ENCODE measurements at regions not wholly inside any gene's neighbourhood (a gene's known extent, or its start where the extent isn't known, plus 50 kb on each side); places are given as distances from the start of the nearest gene placed in this dataset.
"Not testable (repeated sequence)": the region's sequence is repeated elsewhere in the genome, so short reads cannot be mapped to it uniquely, and the experiment has no call there.

DNA sequence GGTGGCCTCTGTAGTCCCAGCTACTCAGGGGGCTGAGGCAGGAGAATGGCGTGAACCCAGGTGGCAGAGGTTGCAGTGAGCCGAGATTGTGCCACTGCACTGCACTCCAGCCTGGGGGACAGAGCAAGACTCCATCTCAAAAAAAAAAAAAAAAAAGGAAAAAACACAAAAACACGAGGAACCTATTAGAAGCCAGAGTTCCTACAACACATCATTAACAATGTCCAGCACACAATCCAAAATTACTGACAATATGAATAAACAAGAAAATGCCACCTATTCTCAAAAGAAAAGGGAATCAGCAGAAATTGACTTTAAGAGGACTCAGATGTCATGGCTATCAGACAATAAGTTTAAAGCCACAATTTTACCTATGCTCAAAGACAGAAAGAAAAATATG lies 57.3 kb upstream of the HS3ST3A1 start:
- H3K9me3 ChIP-seq (ENCODE audit: control insufficient read depth, low read depth, low read length); DNase-seq; H3K36me3 ChIP-seq (ENCODE audit: control insufficient read depth, insufficient read depth, low read length); H3K4me1 ChIP-seq (ENCODE audit: control insufficient read depth, insufficient read depth, low read length); H3K4me3 ChIP-seq (ENCODE audit: low read length); H3K27me3 ChIP-seq (ENCODE audit: control insufficient read depth, insufficient read depth, low read length); H3K27ac ChIP-seq (ENCODE audit: low read length): not testable (repeated sequence)
- WGBS (ENCODE audit: insufficient coverage, low lambda C conversion rate), result no CpG with 5 or more reads among the region's 3 CpGs

DNA sequence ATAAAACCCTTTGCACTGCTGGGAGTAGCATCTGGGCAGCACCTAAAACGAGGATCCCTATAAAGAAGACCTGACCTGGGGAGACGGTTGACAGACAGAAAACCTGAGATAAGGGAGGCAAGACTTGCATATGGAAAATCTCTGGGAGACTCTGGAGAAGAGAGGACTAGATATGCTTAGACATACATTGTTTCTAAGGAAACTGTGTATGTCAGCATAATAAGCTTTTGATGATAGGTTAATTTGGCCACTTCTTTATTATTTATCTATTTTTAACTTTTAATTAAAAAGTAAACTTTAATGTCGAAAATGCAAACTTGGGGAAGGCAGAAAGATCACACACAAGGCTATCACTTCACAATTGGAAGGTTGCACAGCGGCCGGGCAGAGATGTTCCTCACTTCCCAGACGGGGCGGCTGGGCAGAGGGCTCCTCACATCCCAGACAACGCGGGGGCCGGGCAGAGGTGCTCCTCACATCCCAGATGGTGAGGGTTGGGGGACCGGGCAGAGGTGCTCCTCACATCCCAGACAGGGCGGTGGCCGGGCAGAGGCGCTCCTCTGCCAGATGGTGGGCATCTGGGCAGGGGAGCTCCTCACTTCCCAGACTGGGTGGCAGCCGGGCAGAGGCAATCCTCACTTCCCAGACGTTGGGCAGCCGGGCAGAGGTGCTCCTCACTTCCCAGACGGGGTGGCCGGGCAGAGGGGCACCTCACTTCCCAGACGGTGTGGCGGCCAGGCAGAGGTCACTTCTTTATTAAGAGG lies 64.3 kb upstream of the HS3ST3A1 start:
- H3K4me1 ChIP-seq (ENCODE audit: control insufficient read depth, insufficient read depth, low read length), result no peaks in the 10 kb centered on the region
- no peak overlapping the region for H3K27ac ChIP-seq (ENCODE audit: low read length)
- 93% methylated on average over 3 of the region's 21 CpGs for WGBS (ENCODE audit: insufficient coverage, low lambda C conversion rate)
- no peaks in the 10 kb centered on the region for H3K27me3 ChIP-seq (ENCODE audit: control insufficient read depth, insufficient read depth, low read length)
- H3K4me3 ChIP-seq (ENCODE audit: low read length), result no peak overlapping the region
- H3K36me3 ChIP-seq (ENCODE audit: control insufficient read depth, insufficient read depth, low read length), result no peaks in the 10 kb centered on the region
- DNase-seq, result no peak
- H3K9me3 ChIP-seq (ENCODE audit: control insufficient read depth, low read depth, low read length), result peaks cover 13% of the 10 kb centered on the region

DNA sequence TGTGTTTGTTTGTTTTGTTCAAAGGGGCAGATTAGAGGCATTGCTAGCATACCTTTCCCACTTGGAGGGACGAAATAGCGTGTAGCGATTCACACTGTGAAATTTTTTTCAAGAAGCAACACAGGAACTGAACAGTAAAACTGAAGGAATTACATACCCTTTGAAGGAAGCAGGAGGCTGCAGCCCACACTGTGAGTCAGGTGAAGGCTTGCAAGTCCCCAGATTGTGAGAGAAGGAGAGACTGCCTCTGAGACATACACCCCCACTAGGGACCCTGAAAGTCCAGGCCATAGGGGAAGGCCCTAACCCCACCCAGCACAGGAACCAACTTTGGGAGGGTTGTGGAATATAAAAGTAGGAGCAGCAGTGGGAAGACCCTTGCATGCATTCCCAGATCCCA lies 69.6 kb upstream of the HS3ST3A1 start:
- Histone ChIP-seq H3K27ac (ENCODE audit: low read length) (no peak overlapping the region), H3K36me3 (ENCODE audit: control insufficient read depth, insufficient read depth, low read length) (no peaks in the 10 kb centered on the region), H3K4me1 (ENCODE audit: control insufficient read depth, insufficient read depth, low read length) (no peaks in the 10 kb centered on the region), H3K4me3 (ENCODE audit: low read length) (no peak overlapping the region), H3K9me3 (ENCODE audit: control insufficient read depth, low read depth, low read length) (peaks cover 10% of the 10 kb centered on the region), H3K27me3 (ENCODE audit: control insufficient read depth, insufficient read depth, low read length) (no peaks in the 10 kb centered on the region)
- DNase-seq, result no peak
- WGBS (ENCODE audit: insufficient coverage, low lambda C conversion rate), result 57% methylated on average over 3 of the region's 3 CpGs

DNA sequence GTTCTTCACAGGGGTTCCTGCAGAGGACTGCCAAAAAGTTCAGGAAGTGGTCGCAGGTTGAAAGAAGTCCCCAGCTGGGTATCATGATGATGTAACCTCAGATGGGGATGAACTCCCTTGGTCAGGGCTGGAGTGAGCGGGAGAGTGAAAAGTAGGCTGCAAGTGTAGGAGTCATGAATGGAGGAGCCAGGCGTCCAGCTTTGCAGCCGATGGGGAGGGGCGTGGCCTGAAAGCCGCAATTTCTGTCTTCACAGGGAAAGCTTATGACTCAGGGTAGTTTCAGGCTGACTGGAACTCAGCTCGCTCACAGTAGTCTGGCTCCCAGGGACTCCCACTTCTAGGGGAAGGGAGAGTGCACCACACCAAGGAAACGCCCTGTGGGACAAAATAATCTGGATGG lies 70.0 kb upstream of the HS3ST3A1 start:
- no peaks in the 10 kb centered on the region for H3K4me1 ChIP-seq (ENCODE audit: control insufficient read depth, insufficient read depth, low read length)
- H3K27me3 ChIP-seq (ENCODE audit: control insufficient read depth, insufficient read depth, low read length), result no peaks in the 10 kb centered on the region
- DNase-seq, result no peak
- no peaks in the 10 kb centered on the region for H3K36me3 ChIP-seq (ENCODE audit: control insufficient read depth, insufficient read depth, low read length)
- H3K9me3 ChIP-seq (ENCODE audit: control insufficient read depth, low read depth, low read length), result peaks cover 5% of the 10 kb centered on the region
- WGBS (ENCODE audit: insufficient coverage, low lambda C conversion rate), result no CpG with 5 or more reads among the region's 8 CpGs
- H3K4me3 ChIP-seq (ENCODE audit: low read length), result no peak overlapping the region
- no peak overlapping the region for H3K27ac ChIP-seq (ENCODE audit: low read length)

DNA sequence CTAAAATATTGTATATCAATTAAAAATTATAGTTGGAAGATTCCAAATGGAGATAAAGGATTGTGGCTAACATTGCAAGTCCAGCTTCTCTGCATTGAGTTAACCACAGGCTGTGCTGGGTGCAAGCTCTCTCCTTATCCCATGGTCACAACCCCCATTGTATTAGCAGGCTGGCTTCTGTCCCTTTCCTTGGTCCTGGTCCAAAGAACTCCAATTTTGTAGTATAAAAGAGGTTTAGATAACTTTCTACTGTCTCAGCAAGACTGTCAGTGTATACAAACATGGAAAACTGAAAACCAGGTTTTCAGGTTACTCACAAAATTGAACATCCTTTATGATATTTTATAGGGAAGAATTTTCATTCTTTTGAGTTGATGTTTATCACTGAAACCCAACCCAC lies 76.6 kb upstream of the HS3ST3A1 start:
- no peak overlapping the region for H3K4me3 ChIP-seq (ENCODE audit: low read length)
- H3K4me1 ChIP-seq (ENCODE audit: control insufficient read depth, insufficient read depth, low read length), result no peaks in the 10 kb centered on the region
- no peaks in the 10 kb centered on the region for H3K36me3 ChIP-seq (ENCODE audit: control insufficient read depth, insufficient read depth, low read length)
- H3K9me3 ChIP-seq (ENCODE audit: control insufficient read depth, low read depth, low read length), result no peaks in the 10 kb centered on the region
- no peaks in the 10 kb centered on the region for H3K27me3 ChIP-seq (ENCODE audit: control insufficient read depth, insufficient read depth, low read length)
- no peak for DNase-seq
- H3K27ac ChIP-seq (ENCODE audit: low read length), result no peak overlapping the region

DNA sequence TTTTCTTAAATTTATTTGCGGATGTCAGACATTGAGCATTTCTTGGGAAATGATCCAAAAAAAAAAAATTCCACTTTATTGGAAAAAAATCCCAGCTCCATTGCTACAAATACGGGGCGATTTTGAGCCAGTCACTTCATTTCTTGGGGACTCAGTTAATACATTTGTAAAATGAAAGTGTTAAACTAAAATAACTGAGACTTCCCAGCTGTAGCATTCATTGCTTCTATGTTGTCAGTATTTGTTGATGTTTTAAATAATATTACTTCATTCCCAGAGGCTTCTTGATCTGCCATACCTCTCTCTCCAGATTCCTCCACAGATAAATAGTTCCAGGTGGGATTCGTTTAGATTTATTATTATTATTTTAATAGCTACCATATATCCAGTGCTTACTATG lies 77.1 kb upstream of the HS3ST3A1 start:
- Histone ChIP-seq H3K4me3 (ENCODE audit: low read length) (no peak overlapping the region), H3K9me3 (ENCODE audit: control insufficient read depth, low read depth, low read length) (no peaks in the 10 kb centered on the region), H3K36me3 (ENCODE audit: control insufficient read depth, insufficient read depth, low read length) (no peaks in the 10 kb centered on the region), H3K4me1 (ENCODE audit: control insufficient read depth, insufficient read depth, low read length) (no peaks in the 10 kb centered on the region), H3K27me3 (ENCODE audit: control insufficient read depth, insufficient read depth, low read length) (no peaks in the 10 kb centered on the region), H3K27ac (ENCODE audit: low read length) (no peak overlapping the region)
- no peak for DNase-seq
- WGBS (ENCODE audit: insufficient coverage, low lambda C conversion rate), result 85% methylated on average over 2 of the region's 4 CpGs

DNA sequence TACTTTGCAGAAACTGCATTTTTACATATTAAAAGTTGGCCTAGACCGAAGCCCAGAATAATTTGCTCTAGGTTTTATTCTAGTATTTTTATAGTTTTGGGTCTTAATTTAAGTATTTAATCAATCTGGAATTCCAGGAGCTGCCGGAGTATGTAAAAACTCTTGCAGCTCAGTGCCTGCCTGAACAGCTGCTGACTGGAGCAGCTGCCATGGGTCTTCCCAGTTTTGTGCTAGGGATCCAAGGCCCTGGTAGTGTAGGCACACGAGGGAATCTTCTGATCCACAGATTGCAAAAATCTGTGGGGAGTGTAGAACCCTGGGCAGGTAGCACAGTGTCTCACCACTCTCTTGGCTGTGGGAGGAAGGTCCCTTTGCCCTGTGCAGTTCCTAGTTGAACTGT lies 87.0 kb upstream of the HS3ST3A1 start:
- no peak overlapping the region for H3K27ac ChIP-seq (ENCODE audit: low read length)
- no peak for DNase-seq
- H3K9me3 ChIP-seq (ENCODE audit: control insufficient read depth, low read depth, low read length), result no peaks in the 10 kb centered on the region
- no CpG with 5 or more reads among the region's 3 CpGs for WGBS (ENCODE audit: insufficient coverage, low lambda C conversion rate)
- no peaks in the 10 kb centered on the region for H3K4me1 ChIP-seq (ENCODE audit: control insufficient read depth, insufficient read depth, low read length)
- H3K36me3 ChIP-seq (ENCODE audit: control insufficient read depth, insufficient read depth, low read length), result no peaks in the 10 kb centered on the region
- no peak overlapping the region for H3K4me3 ChIP-seq (ENCODE audit: low read length)
- H3K27me3 ChIP-seq (ENCODE audit: control insufficient read depth, insufficient read depth, low read length), result no peaks in the 10 kb centered on the region

DNA sequence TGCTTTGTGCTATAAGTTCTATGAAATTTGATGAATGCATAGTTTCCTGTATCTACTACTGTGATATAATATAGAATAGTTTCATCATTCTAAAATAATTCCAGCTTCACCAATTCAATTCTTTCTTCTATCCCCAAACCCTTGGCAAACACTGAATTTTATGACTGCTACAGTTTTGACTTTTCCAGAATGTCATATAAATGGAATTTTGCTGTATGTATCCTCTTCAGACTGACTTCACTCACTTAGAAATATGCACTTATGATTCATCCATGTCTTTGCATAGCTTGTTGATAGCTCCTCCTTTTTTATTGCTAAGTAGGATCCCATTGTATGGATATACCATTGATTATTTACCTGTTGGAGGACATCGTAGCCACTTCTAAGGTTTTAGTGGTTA lies 89.1 kb upstream of the HS3ST3A1 start:
- Histone ChIP-seq H3K4me1 (ENCODE audit: control insufficient read depth, insufficient read depth, low read length) (no peaks in the 10 kb centered on the region), H3K36me3 (ENCODE audit: control insufficient read depth, insufficient read depth, low read length) (no peaks in the 10 kb centered on the region), H3K27me3 (ENCODE audit: control insufficient read depth, insufficient read depth, low read length) (no peaks in the 10 kb centered on the region), H3K27ac (ENCODE audit: low read length) (no peak overlapping the region), H3K4me3 (ENCODE audit: low read length) (no peak overlapping the region), H3K9me3 (ENCODE audit: control insufficient read depth, low read depth, low read length) (no peaks in the 10 kb centered on the region)
- no peak for DNase-seq
- 100% methylated on average over 1 of the region's 1 CpG for WGBS (ENCODE audit: insufficient coverage, low lambda C conversion rate)

DNA sequence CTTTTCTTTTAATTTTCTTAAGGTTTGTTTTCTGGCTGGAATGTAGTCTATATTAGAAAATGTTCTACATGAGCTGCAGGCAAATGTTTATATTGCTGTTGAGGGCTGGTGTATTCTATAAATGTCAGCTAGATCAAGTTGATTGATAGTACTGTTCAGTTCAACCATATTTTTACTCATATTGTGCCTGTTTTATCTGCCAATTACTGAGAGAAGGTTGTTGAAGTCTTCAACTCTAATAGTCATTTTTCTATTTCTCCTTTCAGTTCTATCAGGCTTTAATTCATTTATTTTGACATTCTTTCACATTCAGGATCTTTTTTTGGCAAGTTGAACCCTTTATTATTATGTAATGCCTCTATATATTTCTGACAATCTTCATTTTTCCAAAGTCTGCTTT lies 93.2 kb upstream of the HS3ST3A1 start:
- Histone ChIP-seq H3K36me3 (ENCODE audit: control insufficient read depth, insufficient read depth, low read length) (no peaks in the 10 kb centered on the region), H3K27ac (ENCODE audit: low read length) (no peak overlapping the region), H3K27me3 (ENCODE audit: control insufficient read depth, insufficient read depth, low read length) (no peaks in the 10 kb centered on the region), H3K4me1 (ENCODE audit: control insufficient read depth, insufficient read depth, low read length) (no peaks in the 10 kb centered on the region), H3K4me3 (ENCODE audit: low read length) (no peak overlapping the region), H3K9me3 (ENCODE audit: control insufficient read depth, low read depth, low read length) (no peaks in the 10 kb centered on the region)
- no peak for DNase-seq

DNA sequence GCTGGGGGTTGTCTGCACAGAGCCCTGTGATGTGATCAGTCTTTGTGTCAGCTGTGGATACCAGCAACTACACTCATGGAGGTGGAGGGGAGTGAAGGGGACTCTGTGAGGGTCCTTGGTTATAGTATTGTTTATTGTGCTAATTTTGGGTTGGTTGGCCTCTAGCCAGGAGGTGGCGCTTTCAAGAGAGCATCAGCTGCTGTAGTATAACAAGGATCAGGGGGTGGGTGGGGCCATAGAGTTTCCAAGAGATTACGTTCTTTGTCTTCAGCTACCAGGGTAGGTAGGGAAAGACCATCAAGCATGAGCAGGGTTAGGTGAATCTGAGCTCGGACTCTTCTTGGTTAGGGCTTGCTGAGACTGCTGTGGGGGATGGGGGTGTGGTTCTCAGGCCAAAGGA lies 97.1 kb upstream of the HS3ST3A1 start:
- H3K27ac ChIP-seq (ENCODE audit: low read length), result no peak overlapping the region
- WGBS (ENCODE audit: insufficient coverage, low lambda C conversion rate), result no CpG with 5 or more reads among the region's 3 CpGs
- H3K4me1 ChIP-seq (ENCODE audit: control insufficient read depth, insufficient read depth, low read length), result no peaks in the 10 kb centered on the region
- no peaks in the 10 kb centered on the region for H3K36me3 ChIP-seq (ENCODE audit: control insufficient read depth, insufficient read depth, low read length)
- no peaks in the 10 kb centered on the region for H3K9me3 ChIP-seq (ENCODE audit: control insufficient read depth, low read depth, low read length)
- no peaks in the 10 kb centered on the region for H3K27me3 ChIP-seq (ENCODE audit: control insufficient read depth, insufficient read depth, low read length)
- no peak for DNase-seq
- no peak overlapping the region for H3K4me3 ChIP-seq (ENCODE audit: low read length)

DNA sequence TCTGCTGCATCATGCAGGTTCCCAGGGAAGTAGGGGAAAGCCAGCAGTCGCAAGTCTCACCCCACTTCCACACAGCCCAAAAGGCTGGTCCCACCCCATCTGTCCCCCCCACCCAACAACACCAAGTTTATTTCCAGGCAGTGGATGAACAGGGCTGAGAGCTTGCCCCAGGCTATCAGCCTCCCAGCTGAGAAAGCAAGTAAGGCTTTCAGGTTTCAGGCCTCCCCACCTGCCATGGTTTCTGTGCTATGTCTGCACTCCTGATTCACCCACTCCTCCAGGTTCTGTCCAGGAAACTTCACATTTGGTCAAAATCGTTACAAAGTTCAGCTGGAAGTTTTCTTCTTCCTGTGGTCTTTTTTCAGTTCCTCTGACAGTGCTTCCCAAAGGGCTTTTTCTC lies 97.5 kb upstream of the HS3ST3A1 start:
- Histone ChIP-seq H3K36me3 (ENCODE audit: control insufficient read depth, insufficient read depth, low read length) (no peaks in the 10 kb centered on the region), H3K4me1 (ENCODE audit: control insufficient read depth, insufficient read depth, low read length) (no peaks in the 10 kb centered on the region), H3K27me3 (ENCODE audit: control insufficient read depth, insufficient read depth, low read length) (no peaks in the 10 kb centered on the region), H3K4me3 (ENCODE audit: low read length) (no peak overlapping the region), H3K9me3 (ENCODE audit: control insufficient read depth, low read depth, low read length) (no peaks in the 10 kb centered on the region), H3K27ac (ENCODE audit: low read length) (no peak overlapping the region)
- no peak for DNase-seq
- WGBS (ENCODE audit: insufficient coverage, low lambda C conversion rate), result no CpG with 5 or more reads among the region's 2 CpGs
